ENCODE measurements at regions not wholly inside any gene's neighbourhood (a gene's known extent, or its start where the extent isn't known, plus 50 kb on each side); places are given as distances from the start of the nearest gene placed in this dataset.

GRCh38 chr13:82305588-82305987 is 1576.7 kb downstream of the SLITRK1 start:
- POLR2A ChIA-PET, result no interaction called here
- Histone ChIP-seq H3K27ac (ENCODE audit: low read depth, low read length, poor library complexity, severe bottlenecking) (no peak overlapping the region), H4K20me1 (ENCODE audit: insufficient read depth, low read length) (no peaks in the 10 kb centered on the region), H3K4me1 (ENCODE audit: insufficient read depth, low read length, poor library complexity, severe bottlenecking) (no peaks in the 10 kb centered on the region), H3K9me2 (ENCODE audit: insufficient read depth, low read length) (no peaks in the 10 kb centered on the region), H2AFZ (ENCODE audit: low read length) (no peak overlapping the region), H3K79me2 (ENCODE audit: insufficient read depth, low read depth, low read length) (no peaks in the 10 kb centered on the region), H3K9me3 (ENCODE audit: low read length) (0 out of 2 replicates have a peak, but pooled peaks cover 4% of the 10 kb centered on the region), H3K36me3 (ENCODE audit: insufficient read depth, low read length) (no peaks in the 10 kb centered on the region), H3K4me3 (ENCODE audit: low read depth, low read length, poor library complexity, severe bottlenecking) (no peak overlapping the region), H3K4me2 (ENCODE audit: low read length) (no peak overlapping the region)
- intact Hi-C loops (cut with micrococcal nuclease; ENCODE audit: unreplicated experiment), result no loop called here
- TF ChIP-seq, protein P1, sequence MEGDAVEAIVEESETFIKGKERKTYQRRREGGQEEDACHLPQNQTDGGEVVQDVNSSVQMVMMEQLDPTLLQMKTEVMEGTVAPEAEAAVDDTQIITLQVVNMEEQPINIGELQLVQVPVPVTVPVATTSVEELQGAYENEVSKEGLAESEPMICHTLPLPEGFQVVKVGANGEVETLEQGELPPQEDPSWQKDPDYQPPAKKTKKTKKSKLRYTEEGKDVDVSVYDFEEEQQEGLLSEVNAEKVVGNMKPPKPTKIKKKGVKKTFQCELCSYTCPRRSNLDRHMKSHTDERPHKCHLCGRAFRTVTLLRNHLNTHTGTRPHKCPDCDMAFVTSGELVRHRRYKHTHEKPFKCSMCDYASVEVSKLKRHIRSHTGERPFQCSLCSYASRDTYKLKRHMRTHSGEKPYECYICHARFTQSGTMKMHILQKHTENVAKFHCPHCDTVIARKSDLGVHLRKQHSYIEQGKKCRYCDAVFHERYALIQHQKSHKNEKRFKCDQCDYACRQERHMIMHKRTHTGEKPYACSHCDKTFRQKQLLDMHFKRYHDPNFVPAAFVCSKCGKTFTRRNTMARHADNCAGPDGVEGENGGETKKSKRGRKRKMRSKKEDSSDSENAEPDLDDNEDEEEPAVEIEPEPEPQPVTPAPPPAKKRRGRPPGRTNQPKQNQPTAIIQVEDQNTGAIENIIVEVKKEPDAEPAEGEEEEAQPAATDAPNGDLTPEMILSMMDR (conservative IDR thresholded peaks at IDR 0.05; ENCODE audit: low read length), result no peak
- no peak for TF ChIP-seq EZH2phosphoT487 (IDR thresholded peaks at IDR 0.05; ENCODE audit: borderline replicate concordance, low read depth, low read length)
- CTCF ChIA-PET (ENCODE audit: unreplicated experiment), result no interaction called here
- DNase-seq (ENCODE audit: low spot score), result no peak
- BruUV-seq (replicated peaks), result no TSS peak

DNA sequence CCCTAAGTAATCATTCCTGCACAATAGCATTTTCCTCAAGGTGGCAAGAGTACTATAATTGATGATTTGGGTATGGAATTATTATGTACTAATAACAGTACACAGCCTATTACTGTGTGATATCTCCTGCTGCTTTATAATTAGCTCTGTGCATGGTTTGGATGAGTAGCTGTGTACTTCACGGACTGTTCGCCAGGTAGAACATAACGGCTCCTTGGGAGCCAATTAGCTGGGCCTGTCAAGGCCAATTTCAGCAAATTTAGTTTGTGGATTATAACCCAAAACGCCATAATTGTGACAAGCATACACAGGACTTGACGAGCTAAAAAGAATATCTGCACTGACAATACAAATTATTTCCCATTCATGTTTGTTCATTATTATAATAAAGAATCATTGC is 1584.2 kb downstream of the SLITRK1 start:
- intact Hi-C loops (cut with micrococcal nuclease; ENCODE audit: unreplicated experiment), result no loop called here
- POLR2A ChIA-PET, result interaction anchor here (0.8 kb wide), 1 partner anchor 9 kb away, joined by 4 read pairs; no protein-coding TSS in a partner anchor

GRCh38 chr13:82294226-82294625 is 1588.0 kb downstream of the SLITRK1 start:
- no TSS peak for BruUV-seq (replicated peaks)
- no peak overlapping the region for H3K4me2 ChIP-seq (ENCODE audit: low read length)
- DNase-seq (ENCODE audit: low spot score), result no peak
- H3K9me2 ChIP-seq (ENCODE audit: insufficient read depth, low read length), result no peaks in the 10 kb centered on the region
- no peak overlapping the region for H2AFZ ChIP-seq (ENCODE audit: low read length)
- H3K9me3 ChIP-seq (ENCODE audit: low read length), result no peaks in the 10 kb centered on the region
- POLR2A ChIA-PET, result interaction anchor here (1.0 kb wide), 1 partner anchor 12 kb away, joined by 4 read pairs; no protein-coding TSS in a partner anchor
- H3K4me1 ChIP-seq (ENCODE audit: insufficient read depth, low read length, poor library complexity, severe bottlenecking), result no peaks in the 10 kb centered on the region
- H3K79me2 ChIP-seq (ENCODE audit: insufficient read depth, low read depth, low read length), result no peaks in the 10 kb centered on the region
- H3K4me3 ChIP-seq (ENCODE audit: low read depth, low read length, poor library complexity, severe bottlenecking), result no peak overlapping the region
- intact Hi-C loops (cut with micrococcal nuclease; ENCODE audit: unreplicated experiment), result no loop called here
- no peaks in the 10 kb centered on the region for H4K20me1 ChIP-seq (ENCODE audit: insufficient read depth, low read length)
- no peak for TF ChIP-seq EZH2phosphoT487 (IDR thresholded peaks at IDR 0.05; ENCODE audit: borderline replicate concordance, low read depth, low read length)
- TF ChIP-seq, protein P1 (conservative IDR thresholded peaks at IDR 0.05; ENCODE audit: low read length), result no peak
- H3K27ac ChIP-seq (ENCODE audit: low read depth, low read length, poor library complexity, severe bottlenecking), result no peak overlapping the region
- CTCF ChIA-PET (ENCODE audit: unreplicated experiment), result no interaction called here
- no peaks in the 10 kb centered on the region for H3K36me3 ChIP-seq (ENCODE audit: insufficient read depth, low read length)

More for the DNA sequence above, 1584.2 kb downstream of the SLITRK1 start:
- no peak for TF ChIP-seq EZH2phosphoT487 (IDR thresholded peaks at IDR 0.05; ENCODE audit: borderline replicate concordance, low read depth, low read length)
- TF ChIP-seq, protein P1 (conservative IDR thresholded peaks at IDR 0.05; ENCODE audit: low read length), result no peak
- H4K20me1 ChIP-seq (ENCODE audit: insufficient read depth, low read length), result no peaks in the 10 kb centered on the region
- no peaks in the 10 kb centered on the region for H3K9me2 ChIP-seq (ENCODE audit: insufficient read depth, low read length)
- H2AFZ ChIP-seq (ENCODE audit: low read length), result no peak overlapping the region
- 0 out of 2 replicates have a peak, but pooled peaks cover 3% of the 10 kb centered on the region for H3K9me3 ChIP-seq (ENCODE audit: low read length)
- no peak for DNase-seq (ENCODE audit: low spot score)
- H3K36me3 ChIP-seq (ENCODE audit: insufficient read depth, low read length), result no peaks in the 10 kb centered on the region
- H3K79me2 ChIP-seq (ENCODE audit: insufficient read depth, low read depth, low read length), result no peaks in the 10 kb centered on the region
- no peak overlapping the region for H3K4me2 ChIP-seq (ENCODE audit: low read length)
- no TSS peak for BruUV-seq (replicated peaks)
- no peaks in the 10 kb centered on the region for H3K4me1 ChIP-seq (ENCODE audit: insufficient read depth, low read length, poor library complexity, severe bottlenecking)
- CTCF ChIA-PET (ENCODE audit: unreplicated experiment), result no interaction called here
- H3K4me3 ChIP-seq (ENCODE audit: low read depth, low read length, poor library complexity, severe bottlenecking), result no peak overlapping the region
- H3K27ac ChIP-seq (ENCODE audit: low read depth, low read length, poor library complexity, severe bottlenecking), result no peak overlapping the region
